ENCODE measurements at regions not wholly inside any gene's neighbourhood (a gene's known extent, or its start where the extent isn't known, plus 50 kb on each side); places are given as distances from the start of the nearest gene placed in this dataset.
"Not testable (repeated sequence)": the region's sequence is repeated elsewhere in the genome, so short reads cannot be mapped to it uniquely, and the experiment has no call there.

- Histone ChIP-seq H4K20me1 (ENCODE audit: low read length) (no peaks in the 10 kb centered on the region), H2AFZ (ENCODE audit: low read length) (no peak overlapping the region), H3K9me2 (replicated peaks; ENCODE audit: low read length) (no peaks in the 10 kb centered on the region), H3K36me3 (ENCODE audit: low read depth, low read length) (no peaks in the 10 kb centered on the region), H3K9me3 (ENCODE audit: low read length) (no peaks in the 10 kb centered on the region), H3K27me3 (ENCODE audit: low read length) (no peaks in the 10 kb centered on the region), H3K4me3 (ENCODE audit: low read length) (no peak overlapping the region), H3K9ac (ENCODE audit: low read length) (no peak overlapping the region), H3K4me1 (ENCODE audit: insufficient read depth, low read length) (no peaks in the 10 kb centered on the region), H3F3A (ENCODE audit: low read length, unreplicated experiment) (no peaks in the 10 kb centered on the region), H3K79me2 (ENCODE audit: low read length) (no peaks in the 10 kb centered on the region), H3K27ac (ENCODE audit: low read length) (no peak overlapping the region), H3K4me2 (ENCODE audit: low read length) (no peak overlapping the region)
- no peak for ATAC-seq
- ChIA-PET CTCF (no interaction called here), POLR2A (ENCODE audit: unreplicated experiment) (interaction anchor here (0.5 kb wide), 1 partner anchor 33 kb away, joined by 3 read pairs; no protein-coding TSS in a partner anchor)
- no TSS peak for BruUV-seq (replicated peaks)
- TF ChIP-seq, protein P1, sequence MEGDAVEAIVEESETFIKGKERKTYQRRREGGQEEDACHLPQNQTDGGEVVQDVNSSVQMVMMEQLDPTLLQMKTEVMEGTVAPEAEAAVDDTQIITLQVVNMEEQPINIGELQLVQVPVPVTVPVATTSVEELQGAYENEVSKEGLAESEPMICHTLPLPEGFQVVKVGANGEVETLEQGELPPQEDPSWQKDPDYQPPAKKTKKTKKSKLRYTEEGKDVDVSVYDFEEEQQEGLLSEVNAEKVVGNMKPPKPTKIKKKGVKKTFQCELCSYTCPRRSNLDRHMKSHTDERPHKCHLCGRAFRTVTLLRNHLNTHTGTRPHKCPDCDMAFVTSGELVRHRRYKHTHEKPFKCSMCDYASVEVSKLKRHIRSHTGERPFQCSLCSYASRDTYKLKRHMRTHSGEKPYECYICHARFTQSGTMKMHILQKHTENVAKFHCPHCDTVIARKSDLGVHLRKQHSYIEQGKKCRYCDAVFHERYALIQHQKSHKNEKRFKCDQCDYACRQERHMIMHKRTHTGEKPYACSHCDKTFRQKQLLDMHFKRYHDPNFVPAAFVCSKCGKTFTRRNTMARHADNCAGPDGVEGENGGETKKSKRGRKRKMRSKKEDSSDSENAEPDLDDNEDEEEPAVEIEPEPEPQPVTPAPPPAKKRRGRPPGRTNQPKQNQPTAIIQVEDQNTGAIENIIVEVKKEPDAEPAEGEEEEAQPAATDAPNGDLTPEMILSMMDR (conservative IDR thresholded peaks at IDR 0.05; ENCODE audit: low read depth, low read length): no peak
- TF ChIP-seq EZH2 (IDR thresholded peaks at IDR 0.05; ENCODE audit: low read length, unreplicated experiment): no peak
- TF ChIP-seq EZH2phosphoT487 (IDR thresholded peaks at IDR 0.05; ENCODE audit: borderline replicate concordance, low read length): no peak
- intact Hi-C loops (cut with micrococcal nuclease): no loop called here
- peak; percentile 40 for DNase-seq
Measured at GRCh38 chr14:49250109-49250508, 336.1 kb downstream of the RPS29 start.

- Histone ChIP-seq H3K9me3 (ENCODE audit: low read length) (no peaks in the 10 kb centered on the region), H3K4me3 (ENCODE audit: low read length) (no peak overlapping the region), H3K27me3 (ENCODE audit: low read length) (no peaks in the 10 kb centered on the region), H3K79me2 (ENCODE audit: low read length) (no peaks in the 10 kb centered on the region), H3K27ac (ENCODE audit: low read length) (no peak overlapping the region), H2AFZ (ENCODE audit: low read length) (no peak overlapping the region), H3K4me2 (ENCODE audit: low read length) (no peak overlapping the region), H3F3A (ENCODE audit: low read length, unreplicated experiment) (no peaks in the 10 kb centered on the region), H3K9ac (ENCODE audit: low read length) (no peak overlapping the region), H3K4me1 (ENCODE audit: insufficient read depth, low read length) (no peaks in the 10 kb centered on the region), H3K9me2 (replicated peaks; ENCODE audit: low read length) (no peaks in the 10 kb centered on the region), H3K36me3 (ENCODE audit: low read depth, low read length) (no peaks in the 10 kb centered on the region), H4K20me1 (ENCODE audit: low read length) (no peaks in the 10 kb centered on the region)
- intact Hi-C loops (cut with micrococcal nuclease): no loop called here
- BruUV-seq (replicated peaks): no TSS peak
- peak; percentile 9 for DNase-seq
- CTCF ChIA-PET: no interaction called here
- no peak for ATAC-seq
- TF ChIP-seq EZH2phosphoT487 (IDR thresholded peaks at IDR 0.05; ENCODE audit: borderline replicate concordance, low read length) (no peak), EZH2 (IDR thresholded peaks at IDR 0.05; ENCODE audit: low read length, unreplicated experiment) (no peak)
- TF ChIP-seq, protein P1 (conservative IDR thresholded peaks at IDR 0.05; ENCODE audit: low read depth, low read length): no peak
- POLR2A ChIA-PET (ENCODE audit: unreplicated experiment): no interaction called here
Measured at GRCh38 chr14:49249022-49249421, 337.2 kb downstream of the RPS29 start.

- CTCF ChIA-PET; POLR2A ChIA-PET (ENCODE audit: unreplicated experiment); H3K9me2 ChIP-seq (replicated peaks; ENCODE audit: low read length); H3K27ac ChIP-seq (ENCODE audit: low read length); intact Hi-C loops (cut with micrococcal nuclease); H3K9me3 ChIP-seq (ENCODE audit: low read length); H3K4me1 ChIP-seq (ENCODE audit: insufficient read depth, low read length); H3K4me2 ChIP-seq (ENCODE audit: low read length); H3K4me3 ChIP-seq (ENCODE audit: low read length); H4K20me1 ChIP-seq (ENCODE audit: low read length); H3K36me3 ChIP-seq (ENCODE audit: low read depth, low read length); H2AFZ ChIP-seq (ENCODE audit: low read length); H3F3A ChIP-seq (ENCODE audit: low read length, unreplicated experiment); H3K27me3 ChIP-seq (ENCODE audit: low read length); DNase-seq; H3K9ac ChIP-seq (ENCODE audit: low read length); H3K79me2 ChIP-seq (ENCODE audit: low read length); ATAC-seq; BruUV-seq (replicated peaks): not testable (repeated sequence)
Measured at GRCh38 chr14:49243777-49244176, 342.4 kb downstream of the RPS29 start.
